Kidney epithelial cell (primary cell): ENCODE measurements at regions not wholly inside any gene's neighbourhood (a gene's known extent, or its start where the extent isn't known, plus 50 kb on each side); places are given as distances from the start of the nearest gene placed in this dataset.
"Not testable (repeated sequence)": the region's sequence is repeated elsewhere in the genome, so short reads cannot be mapped to it uniquely, and the experiment has no call there.

ENCODE experiments used
- DNase-seq: peaks from one replicate; pipeline ENCODE4 v3.0.0-alpha.2; 2010; ENCODE audit warnings: low read depth
- H3K27me3 ChIP-seq: 2 replicates; pipeline ENCODE4 v1.6.0; 2011; ENCODE audit warnings: low read length; ENCODE audit not compliant: control insufficient read depth, insufficient read depth
- H3K36me3 ChIP-seq: 2 replicates; pipeline ENCODE4 v1.5.1; 2011; ENCODE audit warnings: low read length; ENCODE audit not compliant: control insufficient read depth, insufficient read depth
- H3K4me3 ChIP-seq: 2 replicates; pipeline ENCODE4 v1.5.1; 2011; ENCODE audit warnings: low read depth, mild to moderate bottlenecking, control low read depth, low read length
- TF ChIP-seq, protein P1 (sequence below): IDR thresholded peaks from 2 replicates; pipeline ENCODE4 v1.5.1; 2011; ENCODE audit warnings: mild to moderate bottlenecking, moderate library complexity, low read length, control low read depth, inconsistent platforms; ENCODE audit not compliant: insufficient read depth, poor library complexity, severe bottlenecking

DNA sequence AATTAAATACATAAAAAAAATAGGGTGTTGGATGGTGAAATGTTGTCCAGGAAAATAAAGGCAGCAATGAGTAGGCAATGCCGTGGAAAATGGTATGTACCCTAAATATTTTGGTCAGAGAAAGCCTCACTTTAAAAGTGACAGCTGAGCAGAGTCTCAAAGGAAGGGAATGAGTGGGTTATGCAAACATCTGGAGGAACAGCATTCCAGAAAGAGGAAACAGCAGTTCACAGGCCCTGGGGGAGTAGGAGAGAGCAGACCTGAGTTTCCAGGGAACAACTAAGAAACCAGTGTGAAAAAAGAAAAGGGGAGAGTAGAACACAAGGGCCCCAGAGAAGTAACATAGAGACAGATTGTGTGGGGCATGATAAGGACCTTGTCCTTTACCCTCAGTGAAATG lies 230.0 kb upstream of the CNTN3 start:
- DNase-seq = no peak
- TF ChIP-seq, protein P1, sequence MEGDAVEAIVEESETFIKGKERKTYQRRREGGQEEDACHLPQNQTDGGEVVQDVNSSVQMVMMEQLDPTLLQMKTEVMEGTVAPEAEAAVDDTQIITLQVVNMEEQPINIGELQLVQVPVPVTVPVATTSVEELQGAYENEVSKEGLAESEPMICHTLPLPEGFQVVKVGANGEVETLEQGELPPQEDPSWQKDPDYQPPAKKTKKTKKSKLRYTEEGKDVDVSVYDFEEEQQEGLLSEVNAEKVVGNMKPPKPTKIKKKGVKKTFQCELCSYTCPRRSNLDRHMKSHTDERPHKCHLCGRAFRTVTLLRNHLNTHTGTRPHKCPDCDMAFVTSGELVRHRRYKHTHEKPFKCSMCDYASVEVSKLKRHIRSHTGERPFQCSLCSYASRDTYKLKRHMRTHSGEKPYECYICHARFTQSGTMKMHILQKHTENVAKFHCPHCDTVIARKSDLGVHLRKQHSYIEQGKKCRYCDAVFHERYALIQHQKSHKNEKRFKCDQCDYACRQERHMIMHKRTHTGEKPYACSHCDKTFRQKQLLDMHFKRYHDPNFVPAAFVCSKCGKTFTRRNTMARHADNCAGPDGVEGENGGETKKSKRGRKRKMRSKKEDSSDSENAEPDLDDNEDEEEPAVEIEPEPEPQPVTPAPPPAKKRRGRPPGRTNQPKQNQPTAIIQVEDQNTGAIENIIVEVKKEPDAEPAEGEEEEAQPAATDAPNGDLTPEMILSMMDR = no peak

DNA sequence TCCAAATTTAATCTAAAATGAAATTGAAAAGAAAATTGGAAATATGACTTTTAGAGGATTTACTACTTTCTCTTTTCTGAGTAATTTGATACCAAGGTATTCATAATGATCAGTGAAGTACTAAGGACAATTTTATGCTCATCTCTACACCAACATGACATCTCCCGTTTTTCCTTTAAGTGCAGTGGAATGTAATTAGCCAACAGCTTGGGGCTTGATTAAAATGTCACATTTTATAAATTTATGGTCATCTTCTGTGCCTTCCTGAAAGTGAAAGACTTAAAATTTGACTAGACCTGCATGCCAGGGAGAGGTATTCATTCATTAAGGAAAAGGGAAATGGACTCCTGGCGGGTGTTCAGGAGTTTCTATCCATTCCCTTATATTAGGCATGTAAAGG lies 228.2 kb upstream of the CNTN3 start:
- Histone ChIP-seq H3K27me3 (no peaks in the 10 kb centered on the region), H3K4me3 (no peak overlapping the region), H3K36me3 (no peaks in the 10 kb centered on the region)
- TF ChIP-seq, protein P1 = no peak
- DNase-seq = no peak

More for the DNA sequence above, 230.0 kb upstream of the CNTN3 start:
- Histone ChIP-seq H3K36me3 (no peaks in the 10 kb centered on the region), H3K27me3 (no peaks in the 10 kb centered on the region), H3K4me3 (no peak overlapping the region)

DNA sequence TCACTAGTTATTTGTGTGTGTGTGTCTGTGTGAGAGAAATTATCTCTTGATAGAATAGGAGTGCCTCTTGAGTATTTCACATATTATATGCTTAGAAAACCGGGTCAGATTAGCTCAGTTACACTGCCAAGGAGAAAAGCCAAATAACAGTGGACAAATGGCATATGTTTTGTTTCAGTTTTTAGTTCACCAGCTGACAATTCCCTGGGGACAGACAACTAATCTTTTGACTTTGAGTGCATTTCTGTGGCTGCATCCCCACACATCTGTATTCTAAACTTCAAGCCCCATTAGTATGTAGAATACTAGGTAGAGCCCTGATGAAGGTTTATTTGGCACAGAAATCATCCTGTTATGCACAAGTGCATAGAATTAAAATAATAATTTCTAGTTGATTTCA lies 227.7 kb upstream of the CNTN3 start:
- H3K27me3 ChIP-seq = no peaks in the 10 kb centered on the region
- no peak overlapping the region for H3K4me3 ChIP-seq
- TF ChIP-seq, protein P1 = no peak
- no peak for DNase-seq
- no peaks in the 10 kb centered on the region for H3K36me3 ChIP-seq

DNA sequence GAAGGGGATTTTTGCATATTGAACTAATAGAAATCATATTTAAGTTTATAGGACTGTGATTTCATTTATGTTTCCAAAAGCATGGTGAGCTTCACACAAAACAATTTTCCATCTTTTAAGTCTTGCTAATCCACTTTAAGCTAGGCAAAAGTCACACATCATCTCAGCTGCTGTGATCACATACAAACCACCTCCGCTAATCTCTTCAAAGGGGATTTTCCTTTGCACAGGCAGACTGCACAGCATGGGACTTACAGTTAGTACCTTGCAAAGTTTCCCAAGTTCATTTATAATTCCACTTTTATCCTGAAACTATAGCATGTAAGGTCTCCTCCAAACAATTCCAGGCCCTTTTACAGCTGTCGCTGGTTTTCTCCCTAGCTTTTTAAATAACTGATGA lies 225.1 kb upstream of the CNTN3 start:
- no peaks in the 10 kb centered on the region for H3K36me3 ChIP-seq
- DNase-seq = no peak
- H3K27me3 ChIP-seq = no peaks in the 10 kb centered on the region
- TF ChIP-seq, protein P1 = no peak
- no peak overlapping the region for H3K4me3 ChIP-seq

DNA sequence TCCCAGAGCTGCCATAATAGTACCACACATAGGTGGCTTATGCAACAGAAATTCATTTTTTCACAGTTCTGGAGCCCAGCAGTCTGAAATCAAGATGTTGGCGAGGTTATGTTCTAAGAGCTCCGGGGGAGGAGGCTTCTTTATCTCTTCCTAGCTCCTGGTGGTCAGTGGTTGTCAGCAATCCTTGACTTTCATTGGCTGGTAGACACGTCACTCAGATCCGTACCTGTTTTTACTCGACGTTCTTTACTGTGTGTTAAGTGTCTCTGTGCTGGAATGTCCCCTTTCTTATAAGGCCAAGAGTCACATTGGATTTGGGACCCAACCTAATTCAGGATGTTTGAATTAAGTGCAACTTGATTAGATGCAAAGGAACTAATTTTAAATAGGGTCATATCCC lies 218.5 kb upstream of the CNTN3 start:
- Histone ChIP-seq H3K27me3 (no peaks in the 10 kb centered on the region), H3K36me3 (no peaks in the 10 kb centered on the region), H3K4me3 (no peak overlapping the region)
- DNase-seq = no peak
- TF ChIP-seq, protein P1 = no peak

DNA sequence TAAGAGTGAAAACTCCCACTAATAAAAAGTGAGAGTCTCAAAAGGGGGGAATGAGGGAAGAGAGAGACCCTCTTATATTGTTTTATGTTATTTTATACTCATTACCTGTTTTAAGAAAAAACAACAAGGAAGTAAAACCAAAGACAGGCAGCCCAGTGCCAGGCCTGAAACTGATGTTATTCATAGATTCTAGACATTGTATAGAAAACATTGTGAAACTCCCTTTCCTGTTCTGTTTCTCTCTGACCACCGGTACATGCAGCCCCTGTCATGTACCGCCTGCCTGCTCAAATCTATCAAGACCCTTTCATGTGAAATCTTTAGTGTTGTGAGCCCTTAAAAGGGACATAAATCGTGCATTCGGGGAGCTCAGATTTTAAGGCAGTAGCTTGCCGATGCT lies 216.4 kb upstream of the CNTN3 start:
- not testable (repeated sequence) for H3K4me3 ChIP-seq, H3K36me3 ChIP-seq, H3K27me3 ChIP-seq, DNase-seq

DNA sequence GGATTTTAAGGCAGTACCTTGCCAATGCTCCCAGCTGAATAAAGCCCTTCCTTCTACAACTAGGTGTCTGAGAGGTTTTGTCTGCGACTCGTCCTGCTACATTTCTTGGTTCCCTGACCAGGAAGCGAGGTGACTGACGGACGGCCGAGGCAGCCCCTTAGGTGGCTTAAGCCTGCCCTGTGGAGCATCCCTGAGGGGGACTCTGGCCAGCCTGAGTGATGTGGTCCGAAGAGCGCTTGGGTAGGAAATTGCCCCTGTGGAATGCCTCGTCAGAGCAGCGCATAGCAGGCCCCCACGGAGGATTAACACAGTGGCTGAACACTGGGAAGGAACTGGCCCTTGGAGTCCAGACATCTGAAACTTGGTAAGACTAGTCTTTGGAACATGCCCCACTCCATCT lies 210.9 kb upstream of the CNTN3 start:
- H3K27me3 ChIP-seq, H3K4me3 ChIP-seq, DNase-seq, H3K36me3 ChIP-seq: not testable (repeated sequence)
